ENCODE measurements at regions not wholly inside any gene's neighbourhood (a gene's known extent, or its start where the extent isn't known, plus 50 kb on each side); places are given as distances from the start of the nearest gene placed in this dataset.

DNA sequence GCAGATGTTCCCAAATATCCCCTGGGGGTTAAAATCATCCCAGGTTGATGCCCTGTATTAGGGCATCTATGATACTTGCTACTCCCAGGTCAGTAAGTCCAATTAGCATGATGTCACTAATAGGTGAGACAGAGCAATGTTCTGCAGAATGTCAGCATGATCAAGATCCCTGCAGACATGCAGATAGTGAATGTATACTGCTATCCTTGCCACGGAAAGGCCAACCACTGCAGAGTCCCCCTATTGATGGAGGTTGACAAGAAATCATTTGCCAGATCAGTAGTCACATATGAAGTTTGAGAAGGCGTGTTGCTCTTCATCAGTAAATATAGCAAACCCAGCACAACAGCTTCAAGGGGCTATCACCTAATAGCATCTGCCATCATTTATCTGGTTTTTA, 97.4 kb downstream of the SETD4 start:
- TF ChIP-seq, protein P1, sequence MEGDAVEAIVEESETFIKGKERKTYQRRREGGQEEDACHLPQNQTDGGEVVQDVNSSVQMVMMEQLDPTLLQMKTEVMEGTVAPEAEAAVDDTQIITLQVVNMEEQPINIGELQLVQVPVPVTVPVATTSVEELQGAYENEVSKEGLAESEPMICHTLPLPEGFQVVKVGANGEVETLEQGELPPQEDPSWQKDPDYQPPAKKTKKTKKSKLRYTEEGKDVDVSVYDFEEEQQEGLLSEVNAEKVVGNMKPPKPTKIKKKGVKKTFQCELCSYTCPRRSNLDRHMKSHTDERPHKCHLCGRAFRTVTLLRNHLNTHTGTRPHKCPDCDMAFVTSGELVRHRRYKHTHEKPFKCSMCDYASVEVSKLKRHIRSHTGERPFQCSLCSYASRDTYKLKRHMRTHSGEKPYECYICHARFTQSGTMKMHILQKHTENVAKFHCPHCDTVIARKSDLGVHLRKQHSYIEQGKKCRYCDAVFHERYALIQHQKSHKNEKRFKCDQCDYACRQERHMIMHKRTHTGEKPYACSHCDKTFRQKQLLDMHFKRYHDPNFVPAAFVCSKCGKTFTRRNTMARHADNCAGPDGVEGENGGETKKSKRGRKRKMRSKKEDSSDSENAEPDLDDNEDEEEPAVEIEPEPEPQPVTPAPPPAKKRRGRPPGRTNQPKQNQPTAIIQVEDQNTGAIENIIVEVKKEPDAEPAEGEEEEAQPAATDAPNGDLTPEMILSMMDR (IDR thresholded peaks at IDR 0.05; ENCODE audit: low read length), result no peak
- TF ChIP-seq EZH2 (optimal IDR thresholded peaks at IDR 0.05; ENCODE audit: low read depth, low read length) (no peak), EZH2phosphoT487 (IDR thresholded peaks at IDR 0.05; ENCODE audit: low read length) (no peak)
